PC-3 (cell line): ENCODE measurements at regions not wholly inside any gene's neighbourhood (a gene's known extent, or its start where the extent isn't known, plus 50 kb on each side); places are given as distances from the start of the nearest gene placed in this dataset.

Experiments used
- EZH2 ChIP-seq: fragments of 300-600 bp; sonication (generic); IDR thresholded peaks from one replicate; pipeline ENCODE4 v1.6.1; 2017; ENCODE audit warnings: antibody characterized with exemption, mild to moderate bottlenecking, low read length; ENCODE audit not compliant: unreplicated experiment
- EZH2phosphoT487 ChIP-seq: fragments of 300-600 bp; sonication (generic); IDR thresholded peaks from 2 replicates; pipeline ENCODE4 v1.6.1; 2018; ENCODE audit warnings: mild to moderate bottlenecking, antibody characterized with exemption, low read length, borderline replicate concordance
- TF ChIP-seq, protein P1 (sequence below): fragments of 300-600 bp; sonication (generic); conservative IDR thresholded peaks from 2 replicates; pipeline ENCODE4 v1.5.1; 2017; ENCODE audit warnings: antibody characterized with exemption, low read depth, mild to moderate bottlenecking, low read length

- TF ChIP-seq EZH2, result no peak
- TF ChIP-seq, protein P1, sequence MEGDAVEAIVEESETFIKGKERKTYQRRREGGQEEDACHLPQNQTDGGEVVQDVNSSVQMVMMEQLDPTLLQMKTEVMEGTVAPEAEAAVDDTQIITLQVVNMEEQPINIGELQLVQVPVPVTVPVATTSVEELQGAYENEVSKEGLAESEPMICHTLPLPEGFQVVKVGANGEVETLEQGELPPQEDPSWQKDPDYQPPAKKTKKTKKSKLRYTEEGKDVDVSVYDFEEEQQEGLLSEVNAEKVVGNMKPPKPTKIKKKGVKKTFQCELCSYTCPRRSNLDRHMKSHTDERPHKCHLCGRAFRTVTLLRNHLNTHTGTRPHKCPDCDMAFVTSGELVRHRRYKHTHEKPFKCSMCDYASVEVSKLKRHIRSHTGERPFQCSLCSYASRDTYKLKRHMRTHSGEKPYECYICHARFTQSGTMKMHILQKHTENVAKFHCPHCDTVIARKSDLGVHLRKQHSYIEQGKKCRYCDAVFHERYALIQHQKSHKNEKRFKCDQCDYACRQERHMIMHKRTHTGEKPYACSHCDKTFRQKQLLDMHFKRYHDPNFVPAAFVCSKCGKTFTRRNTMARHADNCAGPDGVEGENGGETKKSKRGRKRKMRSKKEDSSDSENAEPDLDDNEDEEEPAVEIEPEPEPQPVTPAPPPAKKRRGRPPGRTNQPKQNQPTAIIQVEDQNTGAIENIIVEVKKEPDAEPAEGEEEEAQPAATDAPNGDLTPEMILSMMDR, result no peak
- TF ChIP-seq EZH2phosphoT487, result no peak
Measured at GRCh38 chr21:22516230-22516629, 1518.0 kb downstream of the NCAM2 start.
